ENCODE measurements at regions not wholly inside any gene's neighbourhood (a gene's known extent, or its start where the extent isn't known, plus 50 kb on each side); places are given as distances from the start of the nearest gene placed in this dataset.
A peak's percentile ranks its signal among the peaks of the same experiment; 100 is the strongest.

DNA sequence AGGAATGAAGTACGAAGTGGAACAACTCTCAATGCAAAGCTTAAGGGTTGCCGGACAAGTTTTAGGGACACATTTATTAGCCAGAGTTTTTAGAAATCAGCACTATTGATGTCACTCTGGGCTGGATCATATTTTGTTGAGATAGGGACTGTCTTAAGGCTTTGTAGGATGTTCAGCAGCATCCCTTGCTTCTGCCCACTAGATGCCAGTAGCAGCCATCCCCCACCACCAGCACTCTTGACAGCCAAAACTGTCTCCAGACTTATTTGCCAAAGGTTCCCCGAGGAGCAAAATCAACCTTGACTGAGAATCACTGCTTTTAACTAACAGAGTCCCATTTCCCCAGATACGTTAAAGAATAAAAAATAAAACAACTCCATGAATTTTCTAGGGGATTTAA lies 1497.3 kb downstream of the STIM2 start:
- intact Hi-C loops (cut with DNase I; ENCODE audit: low total_unique reads): no loop called here
- WGBS, 5 donors: 62 to 70% (median 65%) methylated on average over 4 of the region's 4 CpGs

DNA sequence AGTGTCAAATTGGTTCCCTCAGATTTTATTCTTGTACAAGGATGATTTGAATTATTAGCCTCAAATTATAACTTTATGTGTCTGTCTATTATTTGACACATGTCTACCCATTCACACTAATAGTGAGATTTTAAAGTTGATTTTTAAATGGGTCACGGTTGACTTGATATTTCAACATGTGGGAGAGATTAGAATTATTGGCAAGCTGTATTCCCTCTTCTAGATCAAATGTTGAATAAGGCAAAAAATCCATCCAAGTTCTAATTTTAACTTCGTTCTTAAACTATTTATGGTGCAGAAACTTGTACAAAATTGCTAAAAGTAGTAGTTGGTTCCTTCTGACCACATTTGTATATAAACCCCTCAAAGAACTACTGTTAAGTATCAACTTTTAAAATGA lies 1498.0 kb downstream of the STIM2 start:
- no peak for DNase-seq
- Histone ChIP-seq H3K27ac (no peak overlapping the region), H3K27me3 (no peaks in the 10 kb centered on the region), H3K9me3 (no peaks in the 10 kb centered on the region), H3K4me1 (no peaks in the 10 kb centered on the region), H3K4me3 (no peak overlapping the region), H3K36me3 (no peaks in the 10 kb centered on the region)
- intact Hi-C loops (cut with DNase I; ENCODE audit: low total_unique reads): no loop called here
- TF ChIP-seq POLR2A (IDR thresholded peaks at IDR 0.05) (no peak), EP300 (IDR thresholded peaks at IDR 0.05) (no peak), POLR2AphosphoS5 (IDR thresholded peaks at IDR 0.05) (no peak)
- TF ChIP-seq, protein P1, sequence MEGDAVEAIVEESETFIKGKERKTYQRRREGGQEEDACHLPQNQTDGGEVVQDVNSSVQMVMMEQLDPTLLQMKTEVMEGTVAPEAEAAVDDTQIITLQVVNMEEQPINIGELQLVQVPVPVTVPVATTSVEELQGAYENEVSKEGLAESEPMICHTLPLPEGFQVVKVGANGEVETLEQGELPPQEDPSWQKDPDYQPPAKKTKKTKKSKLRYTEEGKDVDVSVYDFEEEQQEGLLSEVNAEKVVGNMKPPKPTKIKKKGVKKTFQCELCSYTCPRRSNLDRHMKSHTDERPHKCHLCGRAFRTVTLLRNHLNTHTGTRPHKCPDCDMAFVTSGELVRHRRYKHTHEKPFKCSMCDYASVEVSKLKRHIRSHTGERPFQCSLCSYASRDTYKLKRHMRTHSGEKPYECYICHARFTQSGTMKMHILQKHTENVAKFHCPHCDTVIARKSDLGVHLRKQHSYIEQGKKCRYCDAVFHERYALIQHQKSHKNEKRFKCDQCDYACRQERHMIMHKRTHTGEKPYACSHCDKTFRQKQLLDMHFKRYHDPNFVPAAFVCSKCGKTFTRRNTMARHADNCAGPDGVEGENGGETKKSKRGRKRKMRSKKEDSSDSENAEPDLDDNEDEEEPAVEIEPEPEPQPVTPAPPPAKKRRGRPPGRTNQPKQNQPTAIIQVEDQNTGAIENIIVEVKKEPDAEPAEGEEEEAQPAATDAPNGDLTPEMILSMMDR (IDR thresholded peaks at IDR 0.05): no peak
- 49 to 60% (median 52%) methylated on average over 2 of the region's 2 CpGs for WGBS, 5 donors

More for the DNA sequence above, 1497.3 kb downstream of the STIM2 start:
- no peaks in the 10 kb centered on the region for H3K4me1 ChIP-seq
- H3K27me3 ChIP-seq: no peaks in the 10 kb centered on the region
- no peak overlapping the region for H3K27ac ChIP-seq
- no peaks in the 10 kb centered on the region for H3K36me3 ChIP-seq
- TF ChIP-seq, protein P1 (IDR thresholded peaks at IDR 0.05): no peak
- TF ChIP-seq POLR2A (IDR thresholded peaks at IDR 0.05) (no peak), POLR2AphosphoS5 (IDR thresholded peaks at IDR 0.05) (no peak), EP300 (IDR thresholded peaks at IDR 0.05) (no peak)
- no peak overlapping the region for H3K4me3 ChIP-seq
- peak in 1 of 2 donors; percentile 5 for DNase-seq
- H3K9me3 ChIP-seq: no peaks in the 10 kb centered on the region

DNA sequence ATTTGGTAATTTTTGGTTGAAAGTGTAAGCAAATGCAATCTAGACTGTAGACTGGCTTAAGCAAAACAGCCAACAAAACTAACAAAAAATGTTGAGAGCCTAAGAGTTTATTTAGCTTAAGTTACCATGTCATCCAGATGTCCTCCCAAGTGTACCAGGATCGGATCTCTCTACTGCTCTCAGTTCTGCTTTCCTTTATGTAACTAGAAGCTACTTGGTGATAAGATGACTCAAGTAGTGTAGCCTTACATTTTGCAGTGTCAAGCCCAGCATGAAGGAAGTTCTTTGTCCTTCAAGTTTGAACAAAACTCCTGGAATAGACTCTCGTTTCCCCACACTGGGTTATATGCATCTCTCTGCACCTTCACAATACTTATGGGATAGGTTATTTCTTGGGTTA lies 1500.0 kb downstream of the STIM2 start:
- TF ChIP-seq, protein P1 (IDR thresholded peaks at IDR 0.05): no peak
- TF ChIP-seq POLR2AphosphoS5 (IDR thresholded peaks at IDR 0.05): no peak
- no peak for TF ChIP-seq POLR2A (IDR thresholded peaks at IDR 0.05)
- no peak for TF ChIP-seq EP300 (IDR thresholded peaks at IDR 0.05)
- Histone ChIP-seq H3K27me3 (no peaks in the 10 kb centered on the region), H3K9me3 (no peaks in the 10 kb centered on the region), H3K4me3 (no peak overlapping the region), H3K4me1 (no peaks in the 10 kb centered on the region), H3K36me3 (no peaks in the 10 kb centered on the region), H3K27ac (no peak overlapping the region)
- 55 to 80% (median 60%) methylated on average over 2 of the region's 2 CpGs for WGBS, 5 donors
- intact Hi-C loops (cut with DNase I; ENCODE audit: low total_unique reads): no loop called here
- no peak for DNase-seq

DNA sequence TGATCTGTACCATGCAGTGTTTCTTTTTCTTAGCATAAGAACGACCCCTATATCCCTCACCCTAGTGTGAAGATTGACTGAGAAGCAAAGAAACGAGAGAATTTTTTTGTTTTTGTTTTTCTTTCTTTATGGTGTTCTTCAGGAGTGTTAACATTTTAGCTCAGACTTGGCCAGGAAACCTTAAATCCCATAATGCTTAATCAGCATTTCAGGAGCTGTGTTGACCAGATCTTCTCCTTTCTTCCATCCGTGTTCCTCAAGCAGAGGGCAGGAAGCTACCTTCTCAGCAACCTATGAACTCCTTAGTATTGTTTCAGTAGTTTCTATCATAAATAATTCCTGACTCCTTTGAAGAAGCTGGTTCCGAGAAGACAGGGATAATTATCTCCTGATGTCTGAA lies 1501.5 kb downstream of the STIM2 start:
- H3K4me3 ChIP-seq: no peak overlapping the region
- H3K4me1 ChIP-seq: no peaks in the 10 kb centered on the region
- TF ChIP-seq, protein P1 (IDR thresholded peaks at IDR 0.05): no peak
- TF ChIP-seq EP300 (IDR thresholded peaks at IDR 0.05) (no peak), POLR2A (IDR thresholded peaks at IDR 0.05) (no peak), POLR2AphosphoS5 (IDR thresholded peaks at IDR 0.05) (no peak)
- intact Hi-C loops (cut with DNase I; ENCODE audit: low total_unique reads): no loop called here
- H3K36me3 ChIP-seq: no peaks in the 10 kb centered on the region
- H3K27me3 ChIP-seq: no peaks in the 10 kb centered on the region
- 56 to 73% (median 66%) methylated on average over 4 of the region's 4 CpGs for WGBS, 5 donors
- H3K27ac ChIP-seq: no peak overlapping the region
- H3K9me3 ChIP-seq: no peaks in the 10 kb centered on the region
- no peak for DNase-seq
